HG03558 (cell line): ENCODE measurements at regions not wholly inside any gene's neighbourhood (a gene's known extent, or its start where the extent isn't known, plus 50 kb on each side); places are given as distances from the start of the nearest gene placed in this dataset.
"Not testable (repeated sequence)": the region's sequence is repeated elsewhere in the genome, so short reads cannot be mapped to it uniquely, and the experiment has no call there.

ENCODE experiments used
- ATAC-seq: cut with Tn5 transposase; IDR thresholded peaks from one replicate; pipeline ENCODE4 v1.9.1; 2021; ENCODE audit warnings: moderate number of reproducible peaks; ENCODE audit not compliant: unreplicated experiment; ENCODE audit errors: extremely low read depth

- ATAC-seq = no peak
Observed at GRCh38 chr7:69232445-69233376, 365.6 kb upstream of the AUTS2 start.

GRCh38 chr7:69237541-69237940 lies 360.7 kb upstream of the AUTS2 start:
- no peak for ATAC-seq

GRCh38 chr7:69243016-69243415 lies 355.3 kb upstream of the AUTS2 start:
- no peak for ATAC-seq

- ATAC-seq = no peak
Observed at GRCh38 chr7:69244701-69245100, 353.6 kb upstream of the AUTS2 start.

GRCh38 chr7:69245646-69246045 lies 352.6 kb upstream of the AUTS2 start:
- no peak for ATAC-seq

GRCh38 chr7:69246758-69247157 lies 351.5 kb upstream of the AUTS2 start:
- ATAC-seq = no peak

GRCh38 chr7:69248382-69248828 lies 349.9 kb upstream of the AUTS2 start:
- ATAC-seq = not testable (repeated sequence)

- ATAC-seq = no peak
Observed at GRCh38 chr7:69250958-69251357, 347.3 kb upstream of the AUTS2 start.

GRCh38 chr7:69254643-69255042 lies 343.6 kb upstream of the AUTS2 start:
- no peak for ATAC-seq

GRCh38 chr7:69256634-69257081 lies 341.6 kb upstream of the AUTS2 start:
- ATAC-seq = no peak

- no peak for ATAC-seq
Observed at GRCh38 chr7:69257592-69257991, 340.7 kb upstream of the AUTS2 start.

- ATAC-seq = no peak
Observed at GRCh38 chr7:69259445-69259844, 338.8 kb upstream of the AUTS2 start.

GRCh38 chr7:69260023-69260422 lies 338.3 kb upstream of the AUTS2 start:
- ATAC-seq = no peak

- ATAC-seq = no peak
Observed at GRCh38 chr7:69263550-69263949, 334.7 kb upstream of the AUTS2 start.

- no peak for ATAC-seq
Observed at GRCh38 chr7:69269806-69270205, 328.5 kb upstream of the AUTS2 start.

- ATAC-seq = no peak
Observed at GRCh38 chr7:69272101-69272500, 326.2 kb upstream of the AUTS2 start.

- no peak for ATAC-seq
Observed at GRCh38 chr7:69276011-69276729, 322.1 kb upstream of the AUTS2 start.

- ATAC-seq = no peak
Observed at GRCh38 chr7:69277366-69277765, 320.9 kb upstream of the AUTS2 start.

- no peak for ATAC-seq
Observed at GRCh38 chr7:69282946-69283345, 315.3 kb upstream of the AUTS2 start.

- ATAC-seq = no peak
Observed at GRCh38 chr7:69283421-69283820, 314.9 kb upstream of the AUTS2 start.

GRCh38 chr7:69285854-69286253 lies 312.4 kb upstream of the AUTS2 start:
- ATAC-seq = no peak
